Brain microvascular endothelial cell (primary cell): ENCODE measurements at regions not wholly inside any gene's neighbourhood (a gene's known extent, or its start where the extent isn't known, plus 50 kb on each side); places are given as distances from the start of the nearest gene placed in this dataset.

Source experiments
- DNase-seq: peaks from one replicate; pipeline ENCODE4 v3.0.0-alpha.2; 2020
- H3K27ac ChIP-seq: fragments of 250-450 bp; sonication (Bioruptor Pico); 2 replicates; pipeline ENCODE4 v1.5.1; 2020; ENCODE audit warnings: mild to moderate bottlenecking, moderate library complexity
- H3K27me3 ChIP-seq: fragments of 250-450 bp; sonication (Bioruptor Pico); replicated peaks from 2 replicates; pipeline ENCODE4 v1.5.1; 2020; ENCODE audit warnings: mild to moderate bottlenecking
- H3K36me3 ChIP-seq: fragments of 250-450 bp; sonication (Bioruptor Pico); replicated peaks from 2 replicates; pipeline ENCODE4 v1.5.1; 2020; ENCODE audit warnings: mild to moderate bottlenecking
- H3K4me3 ChIP-seq: 2 replicates; pipeline ENCODE4 v1.5.1; 2011; ENCODE audit warnings: low read depth, mild to moderate bottlenecking, control low read depth, low read length, moderate library complexity
- CTCF ChIP-seq: IDR thresholded peaks from 2 replicates; pipeline ENCODE4 v1.5.1; 2011; ENCODE audit warnings: low read depth, mild to moderate bottlenecking, moderate library complexity, low read length, control low read depth, inconsistent platforms; ENCODE audit errors: missing control alignments
- in situ Hi-C: cut with HindIII; loops from 2 replicates; pipeline ENCODE4 v1.10.0; 2017; ENCODE audit warnings: low sequenced_read_pairs, low pct_ligation_motif_present

- Histone ChIP-seq H3K36me3 (no peaks in the 10 kb centered on the region), H3K27ac (no peak overlapping the region), H3K4me3 (no peak overlapping the region), H3K27me3 (no peaks in the 10 kb centered on the region)
- in situ Hi-C loops = no loop called here
- DNase-seq = no peak
- TF ChIP-seq CTCF = no peak
Observed at GRCh38 chrX:25640276-25640675, 497.9 kb upstream of the MAGEB18 start.

GRCh38 chrX:25646156-25646555 lies 492.0 kb upstream of the MAGEB18 start:
- no peak for DNase-seq
- H3K4me3 ChIP-seq = no peak overlapping the region
- no peak for TF ChIP-seq CTCF
- in situ Hi-C loops = no loop called here
- no peaks in the 10 kb centered on the region for H3K36me3 ChIP-seq
- H3K27ac ChIP-seq = no peak overlapping the region
- no peaks in the 10 kb centered on the region for H3K27me3 ChIP-seq

- H3K27me3 ChIP-seq = no peaks in the 10 kb centered on the region
- H3K27ac ChIP-seq = no peak overlapping the region
- H3K36me3 ChIP-seq = no peaks in the 10 kb centered on the region
- H3K4me3 ChIP-seq = no peak overlapping the region
- TF ChIP-seq CTCF = no peak
- no peak for DNase-seq
- in situ Hi-C loops = no loop called here
Observed at GRCh38 chrX:25648790-25649189, 489.4 kb upstream of the MAGEB18 start.

GRCh38 chrX:25650216-25650820 lies 487.8 kb upstream of the MAGEB18 start:
- Histone ChIP-seq H3K27me3 (no peaks in the 10 kb centered on the region), H3K27ac (no peak overlapping the region), H3K36me3 (no peaks in the 10 kb centered on the region), H3K4me3 (no peak overlapping the region)
- DNase-seq = no peak
- in situ Hi-C loops = no loop called here
- no peak for TF ChIP-seq CTCF

- H3K27ac ChIP-seq = no peak overlapping the region
- H3K4me3 ChIP-seq = no peak overlapping the region
- TF ChIP-seq CTCF = no peak
- no peaks in the 10 kb centered on the region for H3K27me3 ChIP-seq
- DNase-seq = no peak
- H3K36me3 ChIP-seq = no peaks in the 10 kb centered on the region
- in situ Hi-C loops = no loop called here
Observed at GRCh38 chrX:25659317-25659716, 478.8 kb upstream of the MAGEB18 start.

GRCh38 chrX:25663701-25664100 lies 474.4 kb upstream of the MAGEB18 start:
- in situ Hi-C loops = no loop called here
- no peak for TF ChIP-seq CTCF
- Histone ChIP-seq H3K27me3 (no peaks in the 10 kb centered on the region), H3K4me3 (no peak overlapping the region), H3K27ac (no peak overlapping the region), H3K36me3 (no peaks in the 10 kb centered on the region)
- no peak for DNase-seq
